ENCODE measurements at regions not wholly inside any gene's neighbourhood (a gene's known extent, or its start where the extent isn't known, plus 50 kb on each side); places are given as distances from the start of the nearest gene placed in this dataset.
A peak's percentile ranks its signal among the peaks of the same experiment; 100 is the strongest.
"Not testable (repeated sequence)": the region's sequence is repeated elsewhere in the genome, so short reads cannot be mapped to it uniquely, and the experiment has no call there.

GRCh38 chr4:100929135-100929534, 411.3 kb upstream of the EMCN start:
- TF ChIP-seq MAX (IDR thresholded peaks at IDR 0.05; ENCODE audit: low read depth, low read length) = no peak
- TF ChIP-seq CTCF (IDR thresholded peaks at IDR 0.05; ENCODE audit: low read depth, low read length) = no peak
- TF ChIP-seq POLR2A (IDR thresholded peaks at IDR 0.05; ENCODE audit: extremely low read depth, insufficient read length) = no peak
- TF ChIP-seq MYC (IDR thresholded peaks at IDR 0.05; ENCODE audit: low read depth, low read length) = no peak
- no peak overlapping the region for H3K4me3 ChIP-seq (ENCODE audit: low read depth, low read length)
- no peak for DNase-seq (ENCODE audit: low read depth)

- no peak for DNase-seq (ENCODE audit: low read depth)
- TF ChIP-seq POLR2A (IDR thresholded peaks at IDR 0.05; ENCODE audit: extremely low read depth, insufficient read length) (no peak), MAX (IDR thresholded peaks at IDR 0.05; ENCODE audit: low read depth, low read length) (no peak), MYC (IDR thresholded peaks at IDR 0.05; ENCODE audit: low read depth, low read length) (no peak)
- no peak overlapping the region for H3K4me3 ChIP-seq (ENCODE audit: low read depth, low read length)
Observed at GRCh38 chr4:100926039-100926717, 408.4 kb upstream of the EMCN start.

- TF ChIP-seq CTCF (IDR thresholded peaks at IDR 0.05; ENCODE audit: low read depth, low read length) = no peak
- no peak for TF ChIP-seq MYC (IDR thresholded peaks at IDR 0.05; ENCODE audit: low read depth, low read length)
- TF ChIP-seq MAX (IDR thresholded peaks at IDR 0.05; ENCODE audit: low read depth, low read length) = no peak
- no peak for TF ChIP-seq POLR2A (IDR thresholded peaks at IDR 0.05; ENCODE audit: extremely low read depth, insufficient read length)
- no peak overlapping the region for H3K4me3 ChIP-seq (ENCODE audit: low read depth, low read length)
- peak; percentile 82 for DNase-seq (ENCODE audit: low read depth)
Observed at GRCh38 chr4:100913685-100914084, 395.9 kb upstream of the EMCN start.

- TF ChIP-seq MAX (IDR thresholded peaks at IDR 0.05; ENCODE audit: low read depth, low read length) (no peak), MYC (IDR thresholded peaks at IDR 0.05; ENCODE audit: low read depth, low read length) (no peak), POLR2A (IDR thresholded peaks at IDR 0.05; ENCODE audit: extremely low read depth, insufficient read length) (no peak), CTCF (IDR thresholded peaks at IDR 0.05; ENCODE audit: low read depth, low read length) (no peak)
- DNase-seq (ENCODE audit: low read depth) = no peak
- H3K4me3 ChIP-seq (ENCODE audit: low read depth, low read length) = no peak overlapping the region
Observed at GRCh38 chr4:100908540-100908939, 390.7 kb upstream of the EMCN start.

GRCh38 chr4:100907465-100908454, 389.9 kb upstream of the EMCN start:
- TF ChIP-seq POLR2A (IDR thresholded peaks at IDR 0.05; ENCODE audit: extremely low read depth, insufficient read length) (no peak), CTCF (IDR thresholded peaks at IDR 0.05; ENCODE audit: low read depth, low read length) (no peak)
- no peak overlapping the region for H3K4me3 ChIP-seq (ENCODE audit: low read depth, low read length)
- no peak for DNase-seq (ENCODE audit: low read depth)

- H3K4me3 ChIP-seq (ENCODE audit: low read depth, low read length) = no peak overlapping the region
- TF ChIP-seq POLR2A (IDR thresholded peaks at IDR 0.05; ENCODE audit: extremely low read depth, insufficient read length) = no peak
- TF ChIP-seq MAX (IDR thresholded peaks at IDR 0.05; ENCODE audit: low read depth, low read length) = no peak
- TF ChIP-seq CTCF (IDR thresholded peaks at IDR 0.05; ENCODE audit: low read depth, low read length) = no peak
- no peak for TF ChIP-seq MYC (IDR thresholded peaks at IDR 0.05; ENCODE audit: low read depth, low read length)
- DNase-seq (ENCODE audit: low read depth) = no peak
Observed at GRCh38 chr4:100906973-100907372, 389.2 kb upstream of the EMCN start.

GRCh38 chr4:100900945-100901344, 383.1 kb upstream of the EMCN start:
- DNase-seq (ENCODE audit: low read depth); H3K4me3 ChIP-seq (ENCODE audit: low read depth, low read length): not testable (repeated sequence)
